NB4 (cell line): ENCODE measurements at regions not wholly inside any gene's neighbourhood (a gene's known extent, or its start where the extent isn't known, plus 50 kb on each side); places are given as distances from the start of the nearest gene placed in this dataset.

Experiments
- DNase-seq: peaks from one replicate; pipeline ENCODE4 v3.0.0; 2010; ENCODE audit warnings: low read depth
- H3K4me3 ChIP-seq: one replicate; pipeline ENCODE4 v1.5.1; 2011; ENCODE audit warnings: mild to moderate bottlenecking, low read depth, low read length, moderate library complexity
- CTCF ChIP-seq: IDR thresholded peaks from one replicate; pipeline ENCODE4 v1.5.1; 2012; ENCODE audit warnings: low read depth, low read length
- MAX ChIP-seq: IDR thresholded peaks from 2 replicates; pipeline ENCODE4 v1.6.1; 2011; ENCODE audit warnings: low read depth, low read length
- MYC ChIP-seq: IDR thresholded peaks from 2 replicates; pipeline ENCODE4 v1.6.1; 2011; ENCODE audit warnings: low read depth, low read length
- POLR2A ChIP-seq: IDR thresholded peaks from 2 replicates; pipeline ENCODE4 v1.6.1; 2011; ENCODE audit warnings: mild to moderate bottlenecking; ENCODE audit not compliant: insufficient read length; ENCODE audit errors: extremely low read depth

- H3K4me3 ChIP-seq, result no peak overlapping the region
- DNase-seq, result no peak
- TF ChIP-seq POLR2A (no peak), MAX (no peak), MYC (no peak), CTCF (no peak)
Observed at GRCh38 chr4:111031596-111031995, 408.7 kb upstream of the PITX2 start.

GRCh38 chr4:111037591-111038360, 414.9 kb upstream of the PITX2 start:
- TF ChIP-seq CTCF (no peak), MAX (no peak), MYC (no peak), POLR2A (no peak)
- no peak overlapping the region for H3K4me3 ChIP-seq
- DNase-seq, result no peak

GRCh38 chr4:111040904-111041303, 418.0 kb upstream of the PITX2 start:
- H3K4me3 ChIP-seq, result no peak overlapping the region
- TF ChIP-seq MAX (no peak), CTCF (no peak)
- DNase-seq, result no peak

DNA sequence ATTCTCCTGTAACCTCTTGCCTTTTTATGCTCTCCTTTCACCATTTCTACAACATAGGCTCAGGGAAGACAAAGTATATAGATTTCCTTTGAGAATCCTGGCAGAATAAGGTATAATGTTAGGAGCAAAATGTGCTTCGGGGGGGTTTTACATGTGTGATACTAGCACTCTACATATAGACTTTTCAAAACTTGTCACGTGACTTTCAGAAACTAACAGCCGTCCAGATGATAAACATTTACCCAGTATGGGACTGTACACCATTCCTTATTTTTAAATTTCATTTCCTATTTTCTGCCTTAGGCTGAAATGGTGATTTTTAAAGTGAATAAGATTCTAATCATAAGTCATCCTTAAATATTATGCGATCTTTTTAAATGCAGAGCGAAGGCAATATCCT, 420.4 kb upstream of the PITX2 start:
- DNase-seq, result no peak
- TF ChIP-seq MYC, result no peak
- TF ChIP-seq POLR2A, result no peak
- TF ChIP-seq CTCF, result no peak
- TF ChIP-seq MAX, result no peak
- no peak overlapping the region for H3K4me3 ChIP-seq

- DNase-seq, result no peak
- no peak overlapping the region for H3K4me3 ChIP-seq
- TF ChIP-seq MYC, result no peak
- no peak for TF ChIP-seq MAX
- no peak for TF ChIP-seq CTCF
- TF ChIP-seq POLR2A, result no peak
Observed at GRCh38 chr4:111045992-111046391, 423.1 kb upstream of the PITX2 start.

GRCh38 chr4:111046811-111047210, 423.9 kb upstream of the PITX2 start:
- TF ChIP-seq CTCF (no peak), POLR2A (no peak), MYC (no peak), MAX (no peak)
- no peak overlapping the region for H3K4me3 ChIP-seq
- DNase-seq, result no peak
